ENCODE measurements at regions not wholly inside any gene's neighbourhood (a gene's known extent, or its start where the extent isn't known, plus 50 kb on each side); places are given as distances from the start of the nearest gene placed in this dataset.
A peak's percentile ranks its signal among the peaks of the same experiment; 100 is the strongest.

GRCh38 chr11:10378362-10378761 lies 73.5 kb downstream of the ADM start:
- Histone ChIP-seq H3K4me1 (ENCODE audit: control insufficient read depth, extremely low read depth, insufficient read depth, low read length) (peaks cover 35% of the 10 kb centered on the region), H3K9me3 (ENCODE audit: control insufficient read depth, insufficient read depth, low read depth, low read length) (no peaks in the 10 kb centered on the region), H3K9ac (ENCODE audit: insufficient read depth, low read length) (no peak overlapping the region), H3K27me3 (ENCODE audit: control insufficient read depth, insufficient read depth, low read length) (no peaks in the 10 kb centered on the region), H2AFZ (ENCODE audit: low read length) (no peak overlapping the region), H3K4me2 (ENCODE audit: extremely low read depth, insufficient read depth, low read length) (no peak overlapping the region), H3K79me2 (ENCODE audit: control insufficient read depth, insufficient read depth, low read length) (no peaks in the 10 kb centered on the region), H4K20me1 (ENCODE audit: control insufficient read depth, extremely low read depth, insufficient read depth, low read length) (no peaks in the 10 kb centered on the region), H3K36me3 (ENCODE audit: control insufficient read depth, insufficient read depth, low read length) (no peaks in the 10 kb centered on the region), H3K27ac (ENCODE audit: insufficient read depth, low read length) (peak overlapping the region; percentile 46), H3K4me3 (replicated peaks in 1 of 4; ENCODE audit: control extremely low read depth in 1 of 4, insufficient read depth in 1 of 4, low read depth in 3 of 4, low read length in 4 of 4) (no peak overlapping the region)
- no peak for DNase-seq (ENCODE audit: low read depth in 2 of 2)
- no peak for TF ChIP-seq EZH2 (IDR thresholded peaks at IDR 0.05; ENCODE audit: low read length, missing control alignments)
- TF ChIP-seq CTCF (conservative IDR thresholded peaks at IDR 0.05 in 1 of 2, IDR thresholded peaks at IDR 0.05 in 1 of 2; ENCODE audit: low read depth in 1 of 2, low read length in 2 of 2), result no peak

- Histone ChIP-seq H3K36me3 (ENCODE audit: control insufficient read depth, insufficient read depth, low read length) (no peaks in the 10 kb centered on the region), H3K4me1 (ENCODE audit: control insufficient read depth, extremely low read depth, insufficient read depth, low read length) (peaks cover 32% of the 10 kb centered on the region), H4K20me1 (ENCODE audit: control insufficient read depth, extremely low read depth, insufficient read depth, low read length) (no peaks in the 10 kb centered on the region), H3K27me3 (ENCODE audit: control insufficient read depth, insufficient read depth, low read length) (no peaks in the 10 kb centered on the region), H3K4me3 (replicated peaks in 1 of 4; ENCODE audit: control extremely low read depth in 1 of 4, insufficient read depth in 1 of 4, low read depth in 3 of 4, low read length in 4 of 4) (no peak overlapping the region), H3K27ac (ENCODE audit: insufficient read depth, low read length) (peak overlapping the region; percentile 46), H3K79me2 (ENCODE audit: control insufficient read depth, insufficient read depth, low read length) (no peaks in the 10 kb centered on the region), H3K4me2 (ENCODE audit: extremely low read depth, insufficient read depth, low read length) (no peak overlapping the region), H2AFZ (ENCODE audit: low read length) (no peak overlapping the region), H3K9me3 (ENCODE audit: control insufficient read depth, insufficient read depth, low read depth, low read length) (no peaks in the 10 kb centered on the region), H3K9ac (ENCODE audit: insufficient read depth, low read length) (no peak overlapping the region)
- TF ChIP-seq EZH2 (IDR thresholded peaks at IDR 0.05; ENCODE audit: low read length, missing control alignments) (no peak), CTCF (conservative IDR thresholded peaks at IDR 0.05 in 1 of 2, IDR thresholded peaks at IDR 0.05 in 1 of 2; ENCODE audit: low read depth in 1 of 2, low read length in 2 of 2) (no peak)
- peak in 1 of 2 donors; percentile 45 for DNase-seq (ENCODE audit: low read depth in 2 of 2)
Observed at GRCh38 chr11:10379022-10379421, 74.1 kb downstream of the ADM start.

- no peak for TF ChIP-seq CTCF (conservative IDR thresholded peaks at IDR 0.05 in 1 of 2, IDR thresholded peaks at IDR 0.05 in 1 of 2; ENCODE audit: low read depth in 1 of 2, low read length in 2 of 2)
- no peak for TF ChIP-seq EZH2 (IDR thresholded peaks at IDR 0.05; ENCODE audit: low read length, missing control alignments)
- no peaks in the 10 kb centered on the region for H3K36me3 ChIP-seq (ENCODE audit: control insufficient read depth, insufficient read depth, low read length)
- no peak overlapping the region for H2AFZ ChIP-seq (ENCODE audit: low read length)
- H3K4me1 ChIP-seq (ENCODE audit: control insufficient read depth, extremely low read depth, insufficient read depth, low read length), result peaks cover 30% of the 10 kb centered on the region
- no peak overlapping the region for H3K9ac ChIP-seq (ENCODE audit: insufficient read depth, low read length)
- H3K27ac ChIP-seq (ENCODE audit: insufficient read depth, low read length), result peak overlapping the region; percentile 66
- peak; percentile 63 to 83 for DNase-seq (ENCODE audit: low read depth in 2 of 2)
- no peak overlapping the region for H3K4me2 ChIP-seq (ENCODE audit: extremely low read depth, insufficient read depth, low read length)
- no peaks in the 10 kb centered on the region for H4K20me1 ChIP-seq (ENCODE audit: control insufficient read depth, extremely low read depth, insufficient read depth, low read length)
- no peak overlapping the region for H3K4me3 ChIP-seq (replicated peaks in 1 of 4; ENCODE audit: control extremely low read depth in 1 of 4, insufficient read depth in 1 of 4, low read depth in 3 of 4, low read length in 4 of 4)
- H3K9me3 ChIP-seq (ENCODE audit: control insufficient read depth, insufficient read depth, low read depth, low read length), result no peaks in the 10 kb centered on the region
- H3K79me2 ChIP-seq (ENCODE audit: control insufficient read depth, insufficient read depth, low read length), result no peaks in the 10 kb centered on the region
- H3K27me3 ChIP-seq (ENCODE audit: control insufficient read depth, insufficient read depth, low read length), result no peaks in the 10 kb centered on the region
Observed at GRCh38 chr11:10379426-10379825, 74.6 kb downstream of the ADM start.

Data from fibroblast of lung (primary cell).